H9 (cell line): ENCODE measurements at regions not wholly inside any gene's neighbourhood (a gene's known extent, or its start where the extent isn't known, plus 50 kb on each side); places are given as distances from the start of the nearest gene placed in this dataset.

Source experiments
- DNase-seq: peaks from one replicate; pipeline ENCODE4 v3.0.0-alpha.2; 2017
- H2AFZ ChIP-seq: one replicate; pipeline ENCODE4 v1.6.1; 2013; ENCODE audit warnings: mild to moderate bottlenecking, low read length, control low read depth, moderate library complexity
- H2AK5ac ChIP-seq: 2 replicates; pipeline ENCODE4 v1.6.1; 2013; ENCODE audit warnings: low read length, control low read depth, mixed read lengths; ENCODE audit not compliant: insufficient read length
- H2BK120ac ChIP-seq: one replicate; pipeline ENCODE4 v1.6.1; 2013; ENCODE audit warnings: low read depth, mild to moderate bottlenecking, low read length, control low read depth, inconsistent platforms; ENCODE audit not compliant: poor library complexity, severe bottlenecking
- H2BK12ac ChIP-seq: 2 replicates; pipeline ENCODE4 v1.6.1; 2013; ENCODE audit warnings: low read length, control low read depth, mixed read lengths, low read depth; ENCODE audit not compliant: insufficient read length
- H2BK15ac ChIP-seq: 2 replicates; pipeline ENCODE4 v1.6.1; 2013; ENCODE audit warnings: low read depth, low read length, control low read depth
- H2BK20ac ChIP-seq: one replicate; pipeline ENCODE4 v1.6.1; 2013; ENCODE audit warnings: low read depth, mild to moderate bottlenecking, low read length, control low read depth, inconsistent platforms; ENCODE audit not compliant: poor library complexity, severe bottlenecking
- H2BK5ac ChIP-seq: 2 replicates; pipeline ENCODE4 v1.6.1; 2013; ENCODE audit warnings: low read length, control low read depth, mixed read lengths; ENCODE audit not compliant: insufficient read length
- H3K14ac ChIP-seq: 2 replicates; pipeline ENCODE4 v1.6.1; 2013; ENCODE audit warnings: low read length, control low read depth; ENCODE audit not compliant: insufficient read depth
- H3K18ac ChIP-seq: 2 replicates; pipeline ENCODE4 v1.6.1; 2013; ENCODE audit warnings: low read depth, mild to moderate bottlenecking, mixed read lengths, low read length, control low read depth; ENCODE audit not compliant: insufficient read length
- H3K23ac ChIP-seq: 2 replicates; pipeline ENCODE4 v1.6.1; 2013; ENCODE audit warnings: low read length, control low read depth, mixed read lengths, low read depth; ENCODE audit not compliant: insufficient read length
- H3K23me2 ChIP-seq: 2 replicates; pipeline ENCODE4 v1.6.1; 2013; ENCODE audit warnings: low read depth, mild to moderate bottlenecking, mixed read lengths, low read length, control low read depth; ENCODE audit not compliant: insufficient read length, poor library complexity, severe bottlenecking
- H3K27ac ChIP-seq: 2 replicates; pipeline ENCODE4 v1.5.1; 2013; ENCODE audit warnings: low read length, control low read depth, mixed read lengths, low read depth; ENCODE audit not compliant: insufficient read length
- H3K27me3 ChIP-seq: 2 replicates; pipeline ENCODE4 v1.6.1; 2013; ENCODE audit warnings: low read length, control low read depth, inconsistent platforms; ENCODE audit not compliant: insufficient read depth
- H3K4ac ChIP-seq: 2 replicates; pipeline ENCODE4 v1.6.1; 2013; ENCODE audit warnings: low read depth, mild to moderate bottlenecking, control low read depth, inconsistent platforms, low read length, moderate library complexity
- H3K4me1 ChIP-seq: 2 replicates; pipeline ENCODE4 v1.6.1; 2013; ENCODE audit warnings: low read length, control low read depth, inconsistent platforms; ENCODE audit not compliant: insufficient read depth
- H3K4me2 ChIP-seq: 2 replicates; pipeline ENCODE4 v1.6.1; 2013; ENCODE audit warnings: low read length, control low read depth, mixed read lengths; ENCODE audit not compliant: insufficient read length, insufficient read depth
- H3K56ac ChIP-seq: 2 replicates; pipeline ENCODE4 v1.6.1; 2013; ENCODE audit warnings: low read depth, mild to moderate bottlenecking, mixed read lengths, low read length, control low read depth; ENCODE audit not compliant: insufficient read length
- H3K79me1 ChIP-seq: 2 replicates; pipeline ENCODE4 v1.6.1; 2013; ENCODE audit warnings: low read depth, mild to moderate bottlenecking, moderate library complexity, low read length, control low read depth, inconsistent platforms; ENCODE audit not compliant: insufficient read depth, poor library complexity, severe bottlenecking
- H3K79me2 ChIP-seq: 2 replicates; pipeline ENCODE4 v1.6.1; 2013; ENCODE audit warnings: low read length, control low read depth, inconsistent platforms; ENCODE audit not compliant: insufficient read depth
- H3K9ac ChIP-seq: 2 replicates; pipeline ENCODE4 v1.6.1; 2013; ENCODE audit warnings: low read length, control low read depth, mixed read lengths; ENCODE audit not compliant: insufficient read length; ENCODE audit errors: extremely low read depth
- H3K9me3 ChIP-seq: one replicate; pipeline ENCODE4 v1.6.1; 2013; ENCODE audit warnings: low read depth, low read length, inconsistent platforms; ENCODE audit not compliant: control insufficient read depth
- H3T11ph ChIP-seq: one replicate; pipeline ENCODE4 v1.6.1; 2013; ENCODE audit warnings: mild to moderate bottlenecking, low read length, control low read depth, inconsistent platforms
- H4K20me1 ChIP-seq: one replicate; pipeline ENCODE4 v1.6.1; 2013; ENCODE audit not compliant: control insufficient read depth, insufficient read length, insufficient read depth
- H4K5ac ChIP-seq: 2 replicates; pipeline ENCODE4 v1.6.1; 2013; ENCODE audit warnings: low read depth, mild to moderate bottlenecking, mixed read lengths, low read length, control low read depth; ENCODE audit not compliant: insufficient read length
- H4K8ac ChIP-seq: replicated peaks from 2 replicates; pipeline ENCODE4 v1.6.1; 2013; ENCODE audit warnings: low read length, control low read depth, mixed read lengths, low read depth; ENCODE audit not compliant: insufficient read length
- H4K91ac ChIP-seq: 2 replicates; pipeline ENCODE4 v1.6.1; 2013; ENCODE audit warnings: low read depth, mild to moderate bottlenecking, moderate library complexity, mixed read lengths, low read length, control low read depth; ENCODE audit not compliant: insufficient read length
- H3K27ac Mint-ChIP-seq, 3 experiments: 2 replicates in 2 of 3; 3 replicates in 1 of 3; pipeline ENCODE4 v1.8.0; 2020 to 2021; ENCODE audit warnings: mixed read lengths in 3 of 3, mild to moderate bottlenecking in 1 of 3, moderate library complexity in 1 of 3
- H3K27me3 Mint-ChIP-seq: 2 replicates; pipeline ENCODE4 v1.8.0; 2021; ENCODE audit warnings: low read depth, mild to moderate bottlenecking, moderate library complexity, mixed read lengths
- H3K36me3 Mint-ChIP-seq, 3 experiments: 2 replicates in 2 of 3; 3 replicates in 1 of 3; pipeline ENCODE4 v1.8.0; 2020 to 2021; ENCODE audit warnings: low read depth in 3 of 3, mixed read lengths in 3 of 3; ENCODE audit not compliant: insufficient read depth in 1 of 3
- H3K4me1 Mint-ChIP-seq, 2 experiments: 2 replicates each; pipeline ENCODE4 v1.8.0; 2020; ENCODE audit warnings: mixed read lengths in 2 of 2
- H3K4me3 Mint-ChIP-seq, 2 experiments: 2 replicates in 1 of 2; 3 replicates in 1 of 2; pipeline ENCODE4 v1.8.0; 2020 to 2021; ENCODE audit warnings: mild to moderate bottlenecking in 2 of 2, mixed read lengths in 2 of 2, moderate library complexity in 1 of 2
- H3K9me3 Mint-ChIP-seq, 2 experiments: 2 replicates in 1 of 2; 3 replicates in 1 of 2; pipeline ENCODE4 v1.8.0; 2020; ENCODE audit warnings: mild to moderate bottlenecking in 2 of 2, mixed read lengths in 2 of 2, moderate library complexity in 1 of 2
- WGBS: extraction: QIAGEN DNeasy Blood & Tissue Kit; methylation state at CpG from one replicate; pipeline ENCODE4 v1.1.7; 2013; ENCODE audit warnings: missing lambda C conversion rate, low lambda C conversion rate, mixed read lengths; ENCODE audit not compliant: insufficient read length; ENCODE audit errors: extremely low coverage; 5-methylcytosine and 5-hydroxymethylcytosine counted together
- TF ChIP-seq, protein P1 (sequence below): fragments of 200-600 bp; sonication (generic); conservative IDR thresholded peaks from 3 replicates; pipeline ENCODE4 v1.8.0; 2021; ENCODE audit warnings: antibody characterized with exemption, mild to moderate bottlenecking

DNA sequence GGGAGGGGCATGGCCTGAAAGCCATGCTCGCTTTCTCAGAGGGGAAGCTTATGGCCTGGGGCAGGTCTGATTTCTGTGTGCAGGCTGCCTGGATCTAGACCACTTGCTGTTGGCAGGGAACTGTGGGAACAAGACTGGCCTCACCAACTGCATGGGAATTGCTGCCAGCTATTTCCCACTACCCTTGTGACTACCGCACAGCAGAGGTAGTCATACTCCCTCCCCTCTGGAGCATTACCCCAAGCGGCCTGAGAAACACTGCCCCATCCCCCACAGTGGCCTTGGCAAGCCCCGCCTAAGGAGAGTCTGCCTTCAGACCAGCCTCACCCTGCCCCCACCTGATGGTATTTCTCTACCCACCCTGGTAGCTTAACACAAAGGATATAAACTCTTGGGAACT, 199.4 kb upstream of the CADM2 start:
- Histone ChIP-seq H2BK15ac (no peak overlapping the region), H3K9me3 (no peaks in the 10 kb centered on the region), H3T11ph (no peak overlapping the region), H2BK120ac (no peak overlapping the region), H2BK20ac (no peak overlapping the region), H2AK5ac (no peak overlapping the region), H2AFZ (no peak overlapping the region), H2BK5ac (no peak overlapping the region), H3K18ac (no peak overlapping the region), H4K91ac (no peak overlapping the region), H3K23ac (no peak overlapping the region), H3K23me2 (no peaks in the 10 kb centered on the region), H3K27me3 (no peaks in the 10 kb centered on the region), H3K79me2 (no peaks in the 10 kb centered on the region), H4K8ac (no peak overlapping the region), H3K4me1 (no peaks in the 10 kb centered on the region), H3K9ac (no peak overlapping the region), H4K5ac (no peak overlapping the region), H2BK12ac (no peak overlapping the region), H3K4me2 (no peak overlapping the region), H3K56ac (no peak overlapping the region), H3K4ac (no peak overlapping the region), H3K14ac (no peak overlapping the region; the same call in 1 of the 2 replicates), H4K20me1 (no peaks in the 10 kb centered on the region), H3K27ac (no peak overlapping the region), H3K79me1 (no peaks in the 10 kb centered on the region)
- peaks cover 0 to 7% of the 10 kb centered on the region in 2 experiments; a peak in 3 of 4 replicates for H3K4me1 Mint-ChIP-seq
- TF ChIP-seq, protein P1, sequence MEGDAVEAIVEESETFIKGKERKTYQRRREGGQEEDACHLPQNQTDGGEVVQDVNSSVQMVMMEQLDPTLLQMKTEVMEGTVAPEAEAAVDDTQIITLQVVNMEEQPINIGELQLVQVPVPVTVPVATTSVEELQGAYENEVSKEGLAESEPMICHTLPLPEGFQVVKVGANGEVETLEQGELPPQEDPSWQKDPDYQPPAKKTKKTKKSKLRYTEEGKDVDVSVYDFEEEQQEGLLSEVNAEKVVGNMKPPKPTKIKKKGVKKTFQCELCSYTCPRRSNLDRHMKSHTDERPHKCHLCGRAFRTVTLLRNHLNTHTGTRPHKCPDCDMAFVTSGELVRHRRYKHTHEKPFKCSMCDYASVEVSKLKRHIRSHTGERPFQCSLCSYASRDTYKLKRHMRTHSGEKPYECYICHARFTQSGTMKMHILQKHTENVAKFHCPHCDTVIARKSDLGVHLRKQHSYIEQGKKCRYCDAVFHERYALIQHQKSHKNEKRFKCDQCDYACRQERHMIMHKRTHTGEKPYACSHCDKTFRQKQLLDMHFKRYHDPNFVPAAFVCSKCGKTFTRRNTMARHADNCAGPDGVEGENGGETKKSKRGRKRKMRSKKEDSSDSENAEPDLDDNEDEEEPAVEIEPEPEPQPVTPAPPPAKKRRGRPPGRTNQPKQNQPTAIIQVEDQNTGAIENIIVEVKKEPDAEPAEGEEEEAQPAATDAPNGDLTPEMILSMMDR, result no peak
- no peaks in the 10 kb centered on the region; a peak in 1 of 7 replicates for H3K36me3 Mint-ChIP-seq
- H3K4me3 Mint-ChIP-seq, result no peak overlapping the region
- H3K27ac Mint-ChIP-seq, result no peak overlapping the region; a peak in 1 of 7 replicates
- WGBS, result no CpG with 5 or more reads among the region's 4 CpGs
- peaks cover 0 to 12% of the 10 kb centered on the region in 2 experiments; a peak in 3 of 5 replicates for H3K9me3 Mint-ChIP-seq
- peaks cover 2% of the 10 kb centered on the region; the same call in 1 of the 2 replicates for H3K27me3 Mint-ChIP-seq
- peak; percentile 20 for DNase-seq
